HCT116 (cell line): ENCODE measurements at regions not wholly inside any gene's neighbourhood (a gene's known extent, or its start where the extent isn't known, plus 50 kb on each side); places are given as distances from the start of the nearest gene placed in this dataset.

Source experiments
- ATAC-seq: fragments of 200-7000 bp; cut with Tn5 transposase; 2 replicates; pipeline ENCODE4 v1.9.1; 2020; ENCODE audit warnings: mild to moderate bottlenecking, moderate library complexity
- BruUV-seq: library from RNA; stranded (reverse); fragments of 400-500 nt; replicated peaks from 2 replicates; lab custom pipeline; 2021; lab: Mats Ljungman, UMichigan
- CTCF ChIA-PET: fragments of 300-600 bp; sonication (Branson Sonifier 250); formaldehyde crosslinking; loops from one replicate; lab custom pipeline; 2021; ENCODE audit warnings: antibody characterized with exemption; lab: Charles Lee
- POLR2A ChIA-PET: fragments of 300-600, 350-600 bp; sonication (Branson Sonifier 250); formaldehyde crosslinking; loops from one replicate; lab custom pipeline; 2021; ENCODE audit warnings: antibody characterized with exemption; lab: Charles Lee
- RAD21 ChIA-PET, 2 experiments: fragments of 300-600 bp; sonication (Branson Sonifier 250); formaldehyde crosslinking; loops; one replicate each; lab custom pipeline; 2023; ENCODE audit warnings: low total read pairs in 2 of 2; ENCODE audit not compliant: uncharacterized antibody in 2 of 2, unreplicated experiment in 2 of 2, low non-redundant PET in 1 of 2; lab: Charles Lee
- DNase-seq: peaks from one replicate; pipeline ENCODE4 v3.0.0-alpha.2; 2010; ENCODE audit warnings: low read depth, low spot score
- H2AFZ ChIP-seq: fragments of 200-600 bp; shearing (Covaris generic), sonication (generic); 2 replicates; pipeline ENCODE4 v1.6.1; 2017; ENCODE audit warnings: low read depth, mixed run types, mixed read lengths, antibody characterized with exemption, low read length; ENCODE audit not compliant: poor library complexity, severe bottlenecking
- H3K27ac ChIP-seq: 2 replicates; pipeline ENCODE4 v1.5.1; 2012; ENCODE audit warnings: low read depth, low read length
- H3K27me3 ChIP-seq: fragments of 200-600 bp; sonication (generic); 2 replicates; pipeline ENCODE4 v1.6.1; 2016; ENCODE audit warnings: mixed run types, low read length, mixed read lengths; ENCODE audit not compliant: insufficient read depth
- H3K36me3 ChIP-seq, 2 experiments: fragments of 200-500 bp in 1 of 2; fragments of 200-600 bp in 1 of 2; sonication (Bioruptor generic) in 1 of 2; sonication (generic) in 1 of 2; 2 replicates each; pipeline versions ENCODE4 v1.5.1 to v1.6.1; 2014 to 2016; ENCODE audit warnings: low read length in 2 of 2, inconsistent platforms in 1 of 2, mixed read lengths in 1 of 2, mixed run types in 1 of 2; ENCODE audit not compliant: insufficient read depth in 2 of 2, control insufficient read depth in 1 of 2
- H3K4me1 ChIP-seq, 2 experiments: fragments of 200-600 bp in 1 of 2; sonication (generic) in 1 of 2; 2 replicates each; pipeline versions ENCODE4 v1.5.1 to v1.6.1; 2012 to 2017; ENCODE audit warnings: low read length in 2 of 2, inconsistent platforms in 1 of 2, mild to moderate bottlenecking in 1 of 2, mixed read lengths in 1 of 2, mixed run types in 1 of 2, moderate library complexity in 1 of 2; ENCODE audit not compliant: insufficient read depth in 2 of 2, control insufficient read depth in 1 of 2
- H3K4me2 ChIP-seq: fragments of 200-600 bp; sonication (generic); 2 replicates; pipeline ENCODE4 v1.6.1; 2017; ENCODE audit warnings: mixed run types, low read length, mixed read lengths
- H3K4me3 ChIP-seq, 2 experiments: fragments of 200-600 bp in 1 of 2; sonication (generic) in 1 of 2; replicated peaks in 1 of 2; 2 replicates each; pipeline ENCODE4 v1.5.1; 2011 to 2016; ENCODE audit warnings: low read length in 2 of 2, control low read depth in 1 of 2, low read depth in 1 of 2, mild to moderate bottlenecking in 1 of 2, mixed read lengths in 1 of 2, mixed run types in 1 of 2
- H3K79me2 ChIP-seq: fragments of 200-600 bp; sonication (generic); 2 replicates; pipeline ENCODE4 v1.6.1; 2017; ENCODE audit warnings: mild to moderate bottlenecking, mixed run types, low read length, moderate library complexity, mixed read lengths; ENCODE audit not compliant: insufficient read depth
- H3K9ac ChIP-seq: fragments of 200-600 bp; sonication (generic); 2 replicates; pipeline ENCODE4 v1.6.1; 2016; ENCODE audit warnings: low read length, mixed read lengths
- H3K9me2 ChIP-seq: fragments of 200-600 bp; sonication (generic), shearing (Covaris generic); 2 replicates; pipeline ENCODE4 v1.6.1; 2017; ENCODE audit warnings: mixed run types, mild to moderate bottlenecking, moderate library complexity; ENCODE audit not compliant: insufficient read depth
- H3K9me3 ChIP-seq, 2 experiments: fragments of 200-500 bp in 1 of 2; fragments of 200-600 bp in 1 of 2; sonication (Bioruptor generic) in 1 of 2; sonication (generic) in 1 of 2; 2 replicates each; pipeline ENCODE4 v1.6.1; 2014 to 2017; ENCODE audit warnings: low read length in 2 of 2, mixed read lengths in 2 of 2, inconsistent platforms in 1 of 2, low read depth in 1 of 2, mild to moderate bottlenecking in 1 of 2, mixed run types in 1 of 2, moderate library complexity in 1 of 2; ENCODE audit not compliant: control insufficient read depth in 1 of 2, insufficient read depth in 1 of 2
- H4K20me1 ChIP-seq: fragments of 200-600 bp; sonication (generic), shearing (Covaris generic); 2 replicates; pipeline ENCODE4 v1.6.1; 2017; ENCODE audit warnings: mixed run types, mild to moderate bottlenecking, moderate library complexity; ENCODE audit not compliant: insufficient read depth
- CBX3 ChIP-seq: IDR thresholded peaks from 2 replicates; pipeline ENCODE4 v1.6.1; 2012; ENCODE audit warnings: low read depth
- EGR1 ChIP-seq: IDR thresholded peaks from 2 replicates; pipeline ENCODE4 v1.6.1; 2012; ENCODE audit warnings: low read depth
- EZH2 ChIP-seq: fragments of 200-600 bp; sonication (generic); IDR thresholded peaks from 2 replicates; pipeline ENCODE4 v1.6.1; 2017; ENCODE audit warnings: antibody characterized with exemption, mixed run types
- EZH2phosphoT487 ChIP-seq: fragments of 200-600 bp; IDR thresholded peaks from 2 replicates; pipeline ENCODE4 v1.6.1; 2018; ENCODE audit warnings: antibody characterized with exemption, borderline replicate concordance
- FOSL1 ChIP-seq: IDR thresholded peaks from 2 replicates; pipeline ENCODE4 v1.6.1; 2012; ENCODE audit warnings: low read depth
- JUND ChIP-seq: IDR thresholded peaks from 2 replicates; pipeline ENCODE4 v1.6.1; 2012
- POLR2A ChIP-seq: IDR thresholded peaks from 2 replicates; pipeline ENCODE4 v1.7.0; 2011; ENCODE audit warnings: borderline replicate concordance; ENCODE audit not compliant: insufficient read depth, insufficient read length; ENCODE audit errors: extremely low read depth
- POLR2AphosphoS5 ChIP-seq: IDR thresholded peaks from 2 replicates; pipeline ENCODE4 v1.6.1; 2011; ENCODE audit warnings: mild to moderate bottlenecking, low read depth, low read length, moderate library complexity
- REST ChIP-seq: IDR thresholded peaks from 2 replicates; pipeline ENCODE4 v1.6.1; 2012; ENCODE audit warnings: low read depth
- SIN3A ChIP-seq: IDR thresholded peaks from 2 replicates; pipeline ENCODE4 v1.6.1; 2012; ENCODE audit warnings: low read depth
- SP1 ChIP-seq: IDR thresholded peaks from 2 replicates; pipeline ENCODE4 v1.6.1; 2012; ENCODE audit warnings: low read depth
- SRF ChIP-seq: IDR thresholded peaks from 2 replicates; pipeline ENCODE4 v1.6.1; 2012; ENCODE audit warnings: low read depth
- TCF7L2 ChIP-seq: IDR thresholded peaks from 2 replicates; pipeline ENCODE4 v1.7.0; 2011; ENCODE audit warnings: borderline replicate concordance, inconsistent platforms; ENCODE audit not compliant: insufficient read depth, insufficient read length; ENCODE audit errors: extremely low read depth
- YY1 ChIP-seq: IDR thresholded peaks from 2 replicates; pipeline ENCODE4 v1.6.1; 2011; ENCODE audit warnings: low read length, low read depth, moderate library complexity, mild to moderate bottlenecking; ENCODE audit not compliant: insufficient replicate concordance; ENCODE audit errors: extremely low read depth
- ZBTB33 ChIP-seq: IDR thresholded peaks from 2 replicates; pipeline ENCODE4 v1.6.1; 2011; ENCODE audit warnings: mild to moderate bottlenecking, low read length, moderate library complexity; ENCODE audit not compliant: insufficient replicate concordance; ENCODE audit errors: extremely low read depth
- ZFX ChIP-seq: fragments of 450-650 bp; IDR thresholded peaks from 2 replicates; pipeline ENCODE4 v1.6.1; 2017
- intact Hi-C: fragments of 100-400 bp; cut with micrococcal nuclease; formaldehyde crosslinking; loops from 2 replicates; pipeline ENCODE4 v1.10.0; 2022
- TF ChIP-seq, protein P1 (sequence below): IDR thresholded peaks from 2 replicates; pipeline ENCODE4 v1.6.1; 2012
- TF ChIP-seq, protein P2 (sequence below), 3 experiments: fragments of 200-600 bp in 1 of 3; sonication (generic) in 1 of 3; IDR thresholded peaks in 2 of 3; conservative IDR thresholded peaks in 1 of 3; 2 replicates each; pipeline ENCODE4 v1.5.1; 2012 to 2017; ENCODE audit warnings: low read depth in 2 of 3, low read length in 2 of 3, antibody characterized with exemption in 1 of 3, borderline replicate concordance in 1 of 3, control low read depth in 1 of 3, mild to moderate bottlenecking in 1 of 3, mixed read lengths in 1 of 3, mixed run types in 1 of 3, moderate library complexity in 1 of 3; ENCODE audit not compliant: insufficient read depth in 1 of 3
- TF ChIP-seq, protein P3 (sequence below): IDR thresholded peaks from 2 replicates; pipeline ENCODE4 v1.6.1; 2012

DNA sequence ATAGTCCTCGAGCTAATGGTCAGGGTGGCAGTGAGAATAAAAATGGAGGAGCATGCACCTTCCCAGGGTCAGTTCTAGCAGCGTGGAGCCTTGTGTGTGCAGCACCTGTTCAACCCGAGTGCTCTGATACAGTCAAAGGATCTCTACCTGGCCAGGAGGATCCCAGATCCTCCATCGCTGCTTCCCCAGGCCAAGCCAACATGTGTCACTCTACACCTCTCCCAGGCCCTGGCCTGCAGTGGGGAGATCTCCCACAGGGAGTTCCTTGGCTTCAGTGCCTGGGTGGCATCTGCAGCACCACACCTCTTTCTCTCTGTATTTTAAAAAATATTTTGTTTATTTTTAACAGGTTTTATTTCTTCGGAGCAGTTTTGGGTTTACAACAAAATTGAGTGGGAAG, 414.8 kb upstream of the C2CD4B start:
- H3K4me3 ChIP-seq: no peak overlapping the region
- H3K36me3 ChIP-seq: no peaks in the 10 kb centered on the region
- TF ChIP-seq ZFX (no peak), POLR2A (no peak), ZBTB33 (no peak), SP1 (no peak), SIN3A (no peak), EGR1 (no peak), JUND (no peak), TCF7L2 (no peak), POLR2AphosphoS5 (no peak), FOSL1 (no peak), EZH2 (no peak), REST (no peak), SRF (no peak), CBX3 (no peak), YY1 (no peak), EZH2phosphoT487 (no peak)
- TF ChIP-seq, protein P1, sequence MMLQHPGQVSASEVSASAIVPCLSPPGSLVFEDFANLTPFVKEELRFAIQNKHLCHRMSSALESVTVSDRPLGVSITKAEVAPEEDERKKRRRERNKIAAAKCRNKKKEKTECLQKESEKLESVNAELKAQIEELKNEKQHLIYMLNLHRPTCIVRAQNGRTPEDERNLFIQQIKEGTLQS: no peak
- TF ChIP-seq, protein P2, sequence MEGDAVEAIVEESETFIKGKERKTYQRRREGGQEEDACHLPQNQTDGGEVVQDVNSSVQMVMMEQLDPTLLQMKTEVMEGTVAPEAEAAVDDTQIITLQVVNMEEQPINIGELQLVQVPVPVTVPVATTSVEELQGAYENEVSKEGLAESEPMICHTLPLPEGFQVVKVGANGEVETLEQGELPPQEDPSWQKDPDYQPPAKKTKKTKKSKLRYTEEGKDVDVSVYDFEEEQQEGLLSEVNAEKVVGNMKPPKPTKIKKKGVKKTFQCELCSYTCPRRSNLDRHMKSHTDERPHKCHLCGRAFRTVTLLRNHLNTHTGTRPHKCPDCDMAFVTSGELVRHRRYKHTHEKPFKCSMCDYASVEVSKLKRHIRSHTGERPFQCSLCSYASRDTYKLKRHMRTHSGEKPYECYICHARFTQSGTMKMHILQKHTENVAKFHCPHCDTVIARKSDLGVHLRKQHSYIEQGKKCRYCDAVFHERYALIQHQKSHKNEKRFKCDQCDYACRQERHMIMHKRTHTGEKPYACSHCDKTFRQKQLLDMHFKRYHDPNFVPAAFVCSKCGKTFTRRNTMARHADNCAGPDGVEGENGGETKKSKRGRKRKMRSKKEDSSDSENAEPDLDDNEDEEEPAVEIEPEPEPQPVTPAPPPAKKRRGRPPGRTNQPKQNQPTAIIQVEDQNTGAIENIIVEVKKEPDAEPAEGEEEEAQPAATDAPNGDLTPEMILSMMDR (IDR thresholded peaks at IDR 0.05 in 2 of 3, conservative IDR thresholded peaks at IDR 0.05 in 1 of 3; ENCODE audit: borderline replicate concordance in 1 of 3, insufficient read depth in 1 of 3, low read depth in 2 of 3, low read length in 2 of 3): no peak
- TF ChIP-seq, protein P3, sequence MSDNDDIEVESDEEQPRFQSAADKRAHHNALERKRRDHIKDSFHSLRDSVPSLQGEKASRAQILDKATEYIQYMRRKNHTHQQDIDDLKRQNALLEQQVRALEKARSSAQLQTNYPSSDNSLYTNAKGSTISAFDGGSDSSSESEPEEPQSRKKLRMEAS: no peak
- H3K4me2 ChIP-seq: no peak overlapping the region
- no peak overlapping the region for H2AFZ ChIP-seq
- H3K9me3 ChIP-seq: no peaks in the 10 kb centered on the region
- H3K27me3 ChIP-seq: no peaks in the 10 kb centered on the region
- no peaks in the 10 kb centered on the region for H4K20me1 ChIP-seq
- no peaks in the 10 kb centered on the region for H3K9me2 ChIP-seq
- ATAC-seq (no peak), DNase-seq (no peak)
- ChIA-PET RAD21 (no interaction called here), CTCF (no interaction called here), POLR2A (no interaction called here)
- H3K4me1 ChIP-seq: no peaks in the 10 kb centered on the region
- no peak overlapping the region for H3K9ac ChIP-seq
- no TSS peak for BruUV-seq
- no peak overlapping the region for H3K27ac ChIP-seq
- H3K79me2 ChIP-seq: no peaks in the 10 kb centered on the region
- intact Hi-C loops: no loop called here
